C4-2B (cell line): ENCODE measurements at regions not wholly inside any gene's neighbourhood (a gene's known extent, or its start where the extent isn't known, plus 50 kb on each side); places are given as distances from the start of the nearest gene placed in this dataset.

Source experiments
- CTCF ChIP-seq: fragments of 450-650 bp; conservative IDR thresholded peaks from 2 replicates; pipeline ENCODE4 v1.5.1; 2017; ENCODE audit warnings: mild to moderate bottlenecking
- ZFX ChIP-seq: fragments of 450-650 bp; IDR thresholded peaks from 2 replicates; pipeline ENCODE4 v1.6.1; 2017

- TF ChIP-seq CTCF (no peak), ZFX (no peak)
Measured at GRCh38 chr9:106797299-106797698, 65.7 kb upstream of the ZNF462 start.
